ENCODE measurements at regions not wholly inside any gene's neighbourhood (a gene's known extent, or its start where the extent isn't known, plus 50 kb on each side); places are given as distances from the start of the nearest gene placed in this dataset.
A peak's percentile ranks its signal among the peaks of the same experiment; 100 is the strongest.

GRCh38 chr5:143749581-143750205 is 62.3 kb upstream of the HMHB1 start:
- H3K27me3 ChIP-seq = no peaks in the 10 kb centered on the region
- no peak for TF ChIP-seq Cebpa-rat (IDR thresholded peaks at IDR 0.05)
- no peaks in the 10 kb centered on the region for H3K9me3 ChIP-seq
- no peak overlapping the region for H3K4me3 ChIP-seq
- no peak overlapping the region for H3K27ac ChIP-seq
- H4K20me1 ChIP-seq = no peaks in the 10 kb centered on the region
- no peak overlapping the region for H3K9ac ChIP-seq
- H3K4me2 ChIP-seq = no peak overlapping the region
- peaks cover 4% of the 10 kb centered on the region; the same call in 1 of the 2 replicates for H3K4me1 ChIP-seq
- no peaks in the 10 kb centered on the region for H3K36me3 ChIP-seq

- Histone ChIP-seq H3K36me3 (no peaks in the 10 kb centered on the region), H3K4me1 (peaks cover 4% of the 10 kb centered on the region; the same call in 1 of the 2 replicates), H3K27ac (no peak overlapping the region), H4K20me1 (no peaks in the 10 kb centered on the region), H3K4me2 (no peak overlapping the region), H3K9me3 (no peaks in the 10 kb centered on the region), H3K4me3 (no peak overlapping the region), H3K27me3 (no peaks in the 10 kb centered on the region), H3K9ac (no peak overlapping the region)
- TF ChIP-seq Cebpa-rat (IDR thresholded peaks at IDR 0.05) = no peak
Observed at GRCh38 chr5:143748516-143748915, 63.4 kb upstream of the HMHB1 start.

DNA sequence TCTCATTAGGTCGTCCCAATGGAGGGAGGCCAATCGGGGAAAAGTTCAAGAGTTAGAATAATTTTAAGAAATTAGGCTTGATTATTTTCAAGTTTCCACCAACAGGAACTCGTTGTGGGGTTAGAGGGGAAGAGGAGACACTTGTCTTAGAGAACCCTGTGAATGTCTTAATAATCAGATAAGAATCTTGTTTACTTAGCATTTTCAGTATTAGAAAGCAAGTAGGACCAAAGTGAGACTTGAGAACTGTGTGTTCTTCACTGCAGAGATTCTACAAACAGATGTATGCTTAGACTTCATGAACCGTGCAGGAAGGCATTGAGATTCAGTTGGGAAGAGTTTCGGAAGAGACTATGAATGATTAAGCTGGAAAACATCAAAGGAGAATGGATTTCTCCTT is 69.0 kb upstream of the HMHB1 start:
- H3K9ac ChIP-seq = no peak overlapping the region
- H4K20me1 ChIP-seq = no peaks in the 10 kb centered on the region
- peaks cover 35% of the 10 kb centered on the region for H3K4me1 ChIP-seq
- H3K9me3 ChIP-seq = no peaks in the 10 kb centered on the region
- H3K4me3 ChIP-seq = no peak overlapping the region
- H3K27ac ChIP-seq = no peak overlapping the region
- no peaks in the 10 kb centered on the region for H3K36me3 ChIP-seq
- no peak for TF ChIP-seq Cebpa-rat (IDR thresholded peaks at IDR 0.05)
- no peaks in the 10 kb centered on the region for H3K27me3 ChIP-seq
- no peak overlapping the region for H3K4me2 ChIP-seq

- Histone ChIP-seq H3K27me3 (no peaks in the 10 kb centered on the region), H3K36me3 (no peaks in the 10 kb centered on the region), H3K27ac (no peak overlapping the region), H3K4me1 (peaks cover 41% of the 10 kb centered on the region), H3K9ac (no peak overlapping the region), H3K4me2 (peak overlapping the region; percentile 43), H4K20me1 (no peaks in the 10 kb centered on the region), H3K4me3 (no peak overlapping the region), H3K9me3 (no peaks in the 10 kb centered on the region)
- no peak for TF ChIP-seq Cebpa-rat (IDR thresholded peaks at IDR 0.05)
Observed at GRCh38 chr5:143741421-143741820, 70.5 kb upstream of the HMHB1 start.

- peak overlapping the region; percentile 43 for H3K4me2 ChIP-seq
- H3K9me3 ChIP-seq = no peaks in the 10 kb centered on the region
- peaks cover 41% of the 10 kb centered on the region for H3K4me1 ChIP-seq
- no peaks in the 10 kb centered on the region for H4K20me1 ChIP-seq
- H3K9ac ChIP-seq = no peak overlapping the region
- H3K36me3 ChIP-seq = no peaks in the 10 kb centered on the region
- no peaks in the 10 kb centered on the region for H3K27me3 ChIP-seq
- no peak overlapping the region for H3K27ac ChIP-seq
- TF ChIP-seq Cebpa-rat (IDR thresholded peaks at IDR 0.05) = no peak
- H3K4me3 ChIP-seq = no peak overlapping the region
Observed at GRCh38 chr5:143740956-143741355, 71.0 kb upstream of the HMHB1 start.

DNA sequence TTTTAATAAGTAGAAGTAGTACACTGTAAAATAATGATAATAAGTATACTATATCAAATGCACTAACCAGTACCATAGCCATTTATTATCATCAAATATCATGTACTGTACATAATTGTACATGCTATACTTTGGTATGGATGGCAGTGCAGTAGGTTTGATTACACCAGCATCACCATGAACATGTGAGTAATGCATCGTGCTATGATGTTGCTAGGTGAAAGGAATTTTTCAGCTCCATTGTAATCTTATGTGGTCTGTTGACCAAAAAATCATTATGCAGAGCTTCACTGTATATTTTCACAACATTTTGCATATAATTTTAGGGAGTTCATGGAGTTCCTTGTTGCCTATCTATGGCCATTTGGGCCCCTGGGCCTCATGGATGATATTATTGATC is 72.2 kb upstream of the HMHB1 start:
- Histone ChIP-seq H4K20me1 (no peaks in the 10 kb centered on the region), H3K4me1 (peaks cover 41% of the 10 kb centered on the region), H3K9ac (no peak overlapping the region), H3K4me3 (no peak overlapping the region), H3K9me3 (no peaks in the 10 kb centered on the region), H3K36me3 (no peaks in the 10 kb centered on the region), H3K27me3 (no peaks in the 10 kb centered on the region), H3K4me2 (no peak overlapping the region), H3K27ac (no peak overlapping the region; the same call in 1 of the 2 replicates)
- no peak for TF ChIP-seq Cebpa-rat (IDR thresholded peaks at IDR 0.05)

GRCh38 chr5:143738417-143739401 is 73.3 kb upstream of the HMHB1 start:
- Histone ChIP-seq H3K27me3 (no peaks in the 10 kb centered on the region), H3K4me3 (no peak overlapping the region), H3K27ac (peak overlapping the region; percentile 43; the same call in 1 of the 2 replicates), H3K9me3 (no peaks in the 10 kb centered on the region), H3K4me1 (peaks cover 41% of the 10 kb centered on the region), H4K20me1 (no peaks in the 10 kb centered on the region), H3K4me2 (peak overlapping the region; percentile 57), H3K9ac (no peak overlapping the region), H3K36me3 (no peaks in the 10 kb centered on the region)
- no peak for TF ChIP-seq Cebpa-rat (IDR thresholded peaks at IDR 0.05)

GRCh38 chr5:143737062-143737461 is 74.9 kb upstream of the HMHB1 start:
- no peak for TF ChIP-seq Cebpa-rat (IDR thresholded peaks at IDR 0.05)
- Histone ChIP-seq H3K9me3 (no peaks in the 10 kb centered on the region), H3K27ac (no peak overlapping the region), H4K20me1 (no peaks in the 10 kb centered on the region), H3K4me3 (no peak overlapping the region), H3K4me2 (no peak overlapping the region), H3K9ac (no peak overlapping the region), H3K36me3 (no peaks in the 10 kb centered on the region), H3K27me3 (no peaks in the 10 kb centered on the region), H3K4me1 (peaks cover 41% of the 10 kb centered on the region)

- Histone ChIP-seq H3K27ac (no peak overlapping the region), H3K27me3 (no peaks in the 10 kb centered on the region), H3K36me3 (no peaks in the 10 kb centered on the region), H3K4me3 (no peak overlapping the region), H3K9me3 (no peaks in the 10 kb centered on the region), H3K4me2 (no peak overlapping the region), H3K4me1 (peaks cover 20% of the 10 kb centered on the region), H3K9ac (no peak overlapping the region), H4K20me1 (no peaks in the 10 kb centered on the region)
- no peak for TF ChIP-seq Cebpa-rat (IDR thresholded peaks at IDR 0.05)
Observed at GRCh38 chr5:143734456-143734780, 77.5 kb upstream of the HMHB1 start.
